NCI-H2107 (cell line): ENCODE measurements at regions not wholly inside any gene's neighbourhood (a gene's known extent, or its start where the extent isn't known, plus 50 kb on each side); places are given as distances from the start of the nearest gene placed in this dataset.
"Not testable (repeated sequence)": the region's sequence is repeated elsewhere in the genome, so short reads cannot be mapped to it uniquely, and the experiment has no call there.

ENCODE experiments used
- DNase-seq: peaks from one replicate; lab custom pipeline; 2025; lab: John Stamatoyannopoulos, UW

DNA sequence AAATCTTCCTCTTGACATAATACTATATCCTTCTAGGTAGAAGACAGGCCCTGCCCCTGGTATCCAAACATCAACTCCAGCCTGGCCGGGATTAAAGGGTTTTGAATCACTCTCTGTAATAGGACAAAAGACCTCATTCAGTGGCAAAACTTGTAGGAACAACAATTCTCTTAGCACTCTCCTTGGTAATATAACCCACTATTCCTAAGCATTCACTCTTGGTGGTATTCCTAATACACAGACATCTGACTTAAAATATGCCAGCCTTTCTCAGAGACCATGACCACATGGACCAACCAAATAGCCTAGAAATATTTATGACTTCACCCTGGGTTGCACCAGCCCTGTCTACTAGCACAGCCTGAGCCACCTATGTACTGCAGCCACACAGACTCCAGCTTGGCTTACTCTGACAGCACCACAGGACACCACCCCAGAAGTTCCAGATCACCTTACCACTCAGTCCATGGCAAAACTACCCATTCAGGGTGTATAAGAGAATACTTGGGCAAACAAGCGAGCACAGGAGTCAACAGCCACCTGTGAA is 244.9 kb upstream of the NEBL start:
- no peak for DNase-seq

GRCh38 chr10:21138769-21139340 is 241.7 kb upstream of the NEBL start:
- DNase-seq = no peak

GRCh38 chr10:21135023-21135931 is 238.2 kb upstream of the NEBL start:
- DNase-seq = no peak

GRCh38 chr10:21134645-21135022 is 237.5 kb upstream of the NEBL start:
- no peak for DNase-seq

GRCh38 chr10:21130683-21131442 is 233.8 kb upstream of the NEBL start:
- no peak for DNase-seq

- no peak for DNase-seq
Measured at GRCh38 chr10:21130108-21130507, 233.0 kb upstream of the NEBL start.

DNA sequence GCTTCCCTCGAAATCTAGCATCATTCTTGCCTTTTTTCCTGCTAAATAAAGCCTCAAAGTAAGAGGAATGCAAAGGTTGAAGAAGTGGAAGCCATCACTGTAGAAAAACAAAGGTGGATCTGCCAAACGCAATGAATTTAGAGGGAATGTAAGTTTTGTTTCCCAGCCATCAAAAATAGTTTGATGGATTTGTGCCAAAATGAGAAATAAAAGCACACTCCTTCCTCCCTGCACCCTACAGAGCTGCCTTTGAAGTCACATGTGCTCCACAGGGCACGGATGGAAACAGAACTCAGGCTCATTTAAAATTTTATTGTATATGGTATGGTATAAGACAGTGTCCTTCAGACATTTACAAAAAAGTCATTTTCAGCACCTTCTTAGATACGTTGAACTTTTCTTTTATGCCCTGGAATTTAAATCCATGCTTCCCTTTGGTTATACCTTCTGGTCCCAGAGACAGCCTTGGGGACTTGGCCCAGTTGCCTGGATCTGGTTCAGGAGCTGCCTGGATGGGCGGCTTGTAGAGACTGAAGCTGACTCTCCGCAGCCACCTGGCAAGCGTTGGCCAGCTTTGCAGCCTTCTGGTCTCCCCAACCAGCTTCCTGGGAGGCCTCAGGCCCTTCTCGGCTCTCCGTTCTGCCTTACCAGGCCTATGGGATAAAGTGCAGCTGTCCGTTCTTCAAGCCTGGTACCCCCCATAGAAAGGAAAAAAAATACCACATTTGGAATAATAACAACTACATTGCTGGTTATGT is 228.5 kb upstream of the NEBL start:
- DNase-seq = no peak

- DNase-seq = no peak
Measured at GRCh38 chr10:21122907-21123306, 225.8 kb upstream of the NEBL start.

DNA sequence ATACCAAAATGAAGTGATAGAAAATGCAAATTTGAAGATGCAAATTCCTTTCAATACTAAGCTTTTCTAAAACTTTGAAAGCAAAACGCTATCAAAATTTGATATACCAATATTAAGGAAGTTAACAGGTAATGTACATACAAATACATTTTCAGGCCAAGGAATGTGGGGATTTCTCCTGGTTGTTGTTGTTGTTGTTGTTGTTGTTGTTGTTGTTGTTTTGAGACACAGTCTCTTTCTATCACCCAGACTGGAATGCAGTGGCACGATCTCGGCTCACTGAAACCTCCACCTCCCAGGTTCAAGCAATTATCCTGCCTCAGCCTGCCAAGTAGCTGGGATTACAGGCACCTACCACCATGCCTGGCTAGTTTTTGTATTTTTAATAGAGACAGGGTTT is 224.7 kb upstream of the NEBL start:
- not testable (repeated sequence) for DNase-seq

DNA sequence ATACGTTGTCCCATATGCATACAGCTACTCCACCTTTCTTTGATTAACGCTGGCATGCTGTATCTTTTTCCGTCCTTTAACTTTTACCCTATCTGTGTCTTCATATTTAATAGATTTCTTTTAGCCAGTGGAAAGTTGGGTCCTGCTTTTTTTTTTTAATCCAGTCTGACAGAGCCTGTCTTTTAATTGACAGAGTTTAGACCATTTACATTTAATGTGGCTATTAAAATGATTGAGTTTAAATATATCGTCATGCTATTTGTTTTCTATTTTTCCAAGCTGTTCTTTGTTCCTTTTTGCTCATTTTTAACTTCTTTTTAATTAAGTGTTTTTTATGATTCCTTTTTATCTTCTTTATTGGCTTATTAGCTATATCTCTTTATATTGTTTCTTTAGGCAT is 217.6 kb upstream of the NEBL start:
- DNase-seq = no peak

DNA sequence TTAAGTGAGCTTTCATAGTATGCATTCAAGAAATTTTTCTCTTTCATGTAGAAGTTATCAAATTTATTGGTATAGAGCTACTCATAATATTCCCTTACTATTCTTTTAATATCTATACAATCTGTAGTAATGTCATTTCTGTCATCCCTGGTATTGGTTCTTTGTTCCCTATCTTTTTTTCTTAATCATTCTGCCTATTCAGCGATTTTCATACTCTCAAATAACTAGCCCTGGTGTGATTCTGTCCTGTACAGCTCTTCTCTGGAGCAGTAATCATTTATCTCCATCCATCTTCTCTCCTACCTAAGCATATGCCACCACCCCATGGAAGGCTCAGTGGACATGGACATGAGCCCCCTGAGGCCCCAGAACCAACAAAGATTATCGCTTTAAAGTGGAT is 213.2 kb upstream of the NEBL start:
- DNase-seq = no peak

DNA sequence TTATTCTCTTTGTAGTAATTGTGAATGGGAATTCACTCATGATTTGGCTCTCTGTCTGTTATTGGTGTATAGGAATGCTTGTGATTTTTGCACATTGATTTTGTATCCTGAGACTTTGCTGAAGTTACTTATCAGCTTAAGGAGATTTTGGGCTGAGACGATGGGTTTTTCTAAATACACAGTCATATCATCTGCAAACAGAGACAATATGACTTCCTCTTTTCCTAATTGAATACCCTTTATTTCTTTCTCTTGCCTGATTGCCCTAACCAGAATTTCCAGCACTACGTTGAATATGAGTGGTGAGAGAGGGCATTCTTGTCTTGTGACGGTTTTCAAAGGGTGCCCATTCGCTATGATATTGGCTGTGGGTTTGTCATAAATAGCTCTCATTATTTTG is 209.8 kb upstream of the NEBL start:
- not testable (repeated sequence) for DNase-seq

GRCh38 chr10:21105331-21105730 is 208.2 kb upstream of the NEBL start:
- DNase-seq = not testable (repeated sequence)

- no peak for DNase-seq
Measured at GRCh38 chr10:21100871-21101514, 203.9 kb upstream of the NEBL start.

DNA sequence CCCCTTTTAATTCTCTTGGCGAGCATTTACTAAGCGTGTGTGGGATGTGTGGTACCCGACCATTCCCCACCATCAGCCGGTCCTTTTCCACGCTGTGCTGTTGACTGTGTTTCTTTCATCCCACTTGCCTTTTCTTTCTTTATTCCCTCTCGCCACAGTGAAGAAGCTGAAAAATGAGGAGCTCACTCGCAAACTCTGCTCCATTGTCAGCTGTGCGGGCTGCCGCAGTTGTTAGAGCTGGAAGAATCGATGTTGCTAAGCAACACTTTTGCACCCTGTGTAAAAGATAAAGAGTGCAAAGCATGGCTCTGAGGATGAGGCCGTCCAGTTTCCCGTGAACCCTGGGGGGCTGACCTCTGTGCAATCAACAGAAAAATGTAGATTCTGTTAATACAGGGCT is 203.1 kb upstream of the NEBL start:
- no peak for DNase-seq

DNA sequence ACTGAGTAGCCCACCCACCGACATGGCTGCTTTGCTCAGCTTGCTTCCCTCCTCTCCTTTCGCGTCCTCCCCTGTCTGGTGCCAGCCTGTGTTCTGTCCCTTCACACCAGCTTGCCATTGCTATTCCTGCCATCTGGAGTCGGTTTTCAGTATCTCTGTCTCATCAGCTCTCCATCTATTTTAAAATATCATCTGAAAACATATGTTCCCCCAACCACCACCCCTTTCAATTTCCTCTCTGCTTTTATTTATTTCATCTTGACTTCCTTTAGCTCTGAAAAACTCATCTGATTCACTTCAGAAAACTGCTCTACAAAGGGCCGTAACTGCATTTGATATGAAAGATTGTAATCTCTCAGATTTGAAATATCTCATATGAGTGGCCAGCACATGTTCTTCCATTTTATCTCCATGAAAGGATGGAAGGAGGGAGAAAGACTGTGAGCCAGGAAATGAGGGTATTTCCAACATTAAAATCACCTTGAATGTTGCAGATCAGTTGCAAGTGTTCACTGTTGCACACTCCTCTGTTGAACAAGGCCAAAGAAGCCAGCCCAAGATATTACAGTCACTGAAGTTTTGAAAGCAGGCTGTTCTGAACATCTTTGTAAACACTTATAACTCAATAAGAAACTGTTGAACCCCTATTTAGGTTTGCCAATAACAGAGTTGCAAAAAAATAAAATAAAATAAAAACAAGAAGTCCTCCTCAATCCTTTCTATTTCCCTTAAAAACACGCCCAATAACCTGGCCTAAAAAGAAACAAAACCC is 202.4 kb upstream of the NEBL start:
- no peak for DNase-seq

DNA sequence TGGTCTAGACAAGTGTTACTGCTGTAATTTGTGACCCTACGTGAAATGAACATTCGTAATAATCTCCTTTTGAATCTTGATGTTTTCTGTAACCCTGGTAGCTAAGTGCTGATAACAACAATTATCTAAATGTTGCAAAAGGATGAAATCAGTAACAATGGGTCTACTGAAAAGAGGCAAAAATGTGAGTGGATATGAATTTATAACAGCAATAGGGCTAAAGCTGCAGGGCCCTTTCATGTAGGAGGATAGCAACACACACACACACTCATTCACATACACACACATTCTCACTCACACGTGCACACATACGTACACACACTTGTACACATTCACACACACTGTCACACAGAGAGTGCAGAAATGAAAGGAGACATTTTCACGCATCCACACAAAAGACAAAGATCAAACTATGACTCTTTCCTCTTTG is 200.8 kb upstream of the NEBL start:
- no peak for DNase-seq

DNA sequence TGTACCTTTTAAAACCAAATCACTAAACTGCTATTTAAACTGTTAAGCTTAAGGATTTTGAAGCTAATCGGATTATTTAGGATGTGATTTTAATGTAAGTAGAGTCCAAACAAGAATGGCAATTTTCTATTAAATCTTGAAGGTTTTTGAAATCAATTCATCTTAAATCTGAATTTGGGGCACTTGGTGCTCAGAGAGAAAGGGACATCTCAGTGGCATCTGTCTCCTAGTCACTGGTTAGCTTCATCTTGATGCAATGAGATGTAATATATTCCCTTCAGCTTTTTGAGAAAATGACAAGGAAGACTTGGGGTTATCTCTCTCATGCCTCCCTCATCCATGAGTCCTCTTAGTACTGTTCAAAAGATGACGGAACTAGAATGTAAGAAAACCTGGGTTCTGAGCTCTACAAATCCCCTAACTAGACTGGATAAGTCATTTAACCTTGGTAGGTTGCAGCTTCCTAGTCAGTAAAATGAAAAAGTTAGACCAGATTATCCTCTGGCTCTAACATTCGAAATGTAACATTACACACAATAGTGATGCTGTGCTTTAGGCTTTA is 198.5 kb upstream of the NEBL start:
- DNase-seq = no peak

- no peak for DNase-seq
Measured at GRCh38 chr10:21095073-21095472, 198.0 kb upstream of the NEBL start.
